CD4-positive, alpha-beta T cell treated with Interleukin-6 for 4 hours (primary cell): ENCODE measurements at regions not wholly inside any gene's neighbourhood (a gene's known extent, or its start where the extent isn't known, plus 50 kb on each side); places are given as distances from the start of the nearest gene placed in this dataset.

Experiments used
- DNase-seq: peaks from one replicate; pipeline ENCODE4 v3.0.0-alpha.2; 2020; ENCODE audit warnings: mixed read lengths

DNA sequence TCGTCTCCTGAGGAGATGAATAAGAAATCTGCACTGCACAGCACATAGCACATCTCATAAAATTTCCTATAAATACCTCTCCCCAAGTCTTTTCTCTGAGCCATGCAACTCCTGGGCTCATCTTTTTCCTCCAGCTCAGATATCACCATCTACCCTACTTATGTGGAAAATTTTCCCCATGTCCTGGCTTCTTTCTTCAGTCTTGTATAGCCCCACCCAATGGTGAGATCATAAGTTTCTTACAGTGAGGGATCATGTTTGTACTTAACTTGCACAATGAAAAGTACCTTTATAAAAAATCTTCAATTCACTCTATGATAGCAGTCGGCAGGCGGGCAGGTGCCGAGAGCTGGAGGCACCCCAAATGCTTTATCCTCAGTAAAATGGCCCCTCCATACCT lies 198.6 kb upstream of the S100G start:
- DNase-seq, result no peak

DNA sequence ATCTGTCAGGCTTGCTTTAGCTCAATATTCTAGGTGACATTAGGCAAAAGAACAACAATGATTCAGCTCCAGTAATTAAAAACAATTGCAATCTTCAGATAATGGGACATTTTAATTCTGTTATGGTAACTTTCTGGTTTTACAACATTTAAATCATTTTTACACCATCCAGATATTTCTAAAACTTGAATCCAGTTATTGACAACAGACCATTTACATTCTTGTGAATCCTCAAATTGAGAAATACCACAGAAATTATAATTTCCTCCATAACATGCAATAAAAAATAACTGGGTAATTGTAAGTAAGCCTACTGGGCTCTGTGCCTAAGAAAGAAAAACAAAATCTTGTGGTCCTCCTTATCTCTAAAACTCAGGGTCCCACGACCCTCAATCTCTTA lies 195.0 kb upstream of the S100G start:
- no peak for DNase-seq

DNA sequence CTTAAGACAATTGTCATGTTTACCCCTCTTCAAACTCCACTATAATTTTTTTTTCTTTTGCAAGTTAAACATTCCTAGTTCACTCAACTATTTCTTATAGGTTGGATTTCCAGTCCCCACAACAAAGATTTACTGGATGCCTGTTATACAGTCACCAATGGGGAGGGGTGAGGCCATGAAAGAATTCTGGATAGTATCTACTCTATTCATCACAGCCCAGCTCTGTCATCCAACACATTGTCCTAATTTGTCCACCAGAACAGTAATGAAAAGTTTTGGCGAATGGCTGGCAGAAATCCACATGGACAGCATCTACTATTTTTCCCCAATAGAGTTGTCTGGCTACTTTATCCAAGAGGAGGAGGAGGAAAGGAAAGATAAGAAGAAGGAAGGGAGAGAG lies 192.7 kb upstream of the S100G start:
- no peak for DNase-seq

DNA sequence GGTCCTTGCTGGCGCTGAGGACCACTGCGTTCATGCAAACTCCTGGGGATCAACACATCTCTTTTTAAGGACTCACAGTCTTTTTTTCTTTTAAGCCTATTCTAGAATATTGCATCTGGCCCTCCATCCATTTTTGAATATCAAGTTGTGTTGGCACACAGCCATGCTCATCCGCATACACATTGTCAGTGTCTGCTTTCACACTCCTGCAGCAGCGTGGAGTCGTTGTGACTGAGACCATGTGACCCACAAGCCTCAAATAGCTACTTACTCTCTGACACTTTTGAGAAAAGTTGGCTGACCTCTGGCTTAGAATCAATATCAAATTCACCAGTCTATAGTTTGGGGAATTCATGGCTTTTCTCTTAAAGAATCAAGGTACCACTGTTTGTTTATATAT lies 191.8 kb upstream of the S100G start:
- DNase-seq, result no peak

DNA sequence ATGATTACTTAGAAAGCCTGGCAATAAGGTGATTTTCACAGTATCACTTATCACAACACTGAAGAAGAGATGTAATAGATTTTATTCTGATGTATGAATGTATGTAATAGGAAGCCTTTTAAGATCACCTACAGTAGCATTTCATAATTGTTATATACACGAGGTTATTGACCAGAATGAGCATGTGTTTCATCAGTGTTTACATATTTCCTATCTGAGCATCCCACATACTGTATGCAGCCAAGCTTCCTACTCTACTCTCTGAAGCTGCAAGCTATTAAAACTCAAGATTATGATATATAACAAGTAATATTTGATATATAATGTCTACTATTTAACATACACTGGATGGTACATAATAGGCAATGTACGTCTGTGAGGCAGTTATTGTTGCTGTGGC lies 190.9 kb upstream of the S100G start:
- DNase-seq, result no peak

DNA sequence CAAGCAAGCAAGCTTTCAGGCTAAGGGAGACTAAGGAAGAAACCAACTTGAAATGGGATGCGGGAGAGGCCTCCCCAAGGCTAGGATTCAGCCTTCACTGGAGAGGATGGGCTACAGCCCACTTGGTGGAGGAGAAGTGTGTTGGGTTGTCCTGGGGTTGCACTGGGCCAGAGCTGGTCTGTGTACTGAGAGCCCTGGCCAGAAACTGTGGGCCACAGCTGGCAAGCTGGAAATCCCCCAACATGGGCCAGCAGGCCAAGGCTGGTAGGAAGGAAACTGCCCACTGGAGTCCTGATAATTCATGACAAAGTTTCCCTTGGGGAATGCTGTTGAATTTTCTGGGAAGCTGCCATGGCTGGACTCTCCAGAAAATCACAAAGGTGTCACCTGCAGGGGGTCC lies 188.0 kb upstream of the S100G start:
- no peak for DNase-seq

DNA sequence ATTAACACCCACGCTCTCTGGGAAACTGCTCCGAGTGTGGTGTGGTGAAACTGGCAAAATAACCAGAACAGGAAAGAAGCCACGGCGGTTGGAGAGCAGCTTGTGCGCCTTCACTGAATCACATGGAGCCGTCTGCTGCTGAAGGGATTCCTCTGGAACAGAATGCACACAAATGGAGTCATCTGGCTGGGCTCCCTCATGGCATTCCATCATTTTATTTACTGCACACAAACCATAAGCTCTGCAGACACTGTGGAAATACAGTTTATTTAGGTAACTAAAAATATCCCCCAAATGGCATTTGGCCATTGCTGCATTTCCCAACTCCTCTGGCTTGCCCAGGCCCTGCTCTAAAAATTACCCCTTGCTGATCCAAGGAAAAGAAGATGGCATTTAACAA lies 187.0 kb upstream of the S100G start:
- DNase-seq, result no peak

DNA sequence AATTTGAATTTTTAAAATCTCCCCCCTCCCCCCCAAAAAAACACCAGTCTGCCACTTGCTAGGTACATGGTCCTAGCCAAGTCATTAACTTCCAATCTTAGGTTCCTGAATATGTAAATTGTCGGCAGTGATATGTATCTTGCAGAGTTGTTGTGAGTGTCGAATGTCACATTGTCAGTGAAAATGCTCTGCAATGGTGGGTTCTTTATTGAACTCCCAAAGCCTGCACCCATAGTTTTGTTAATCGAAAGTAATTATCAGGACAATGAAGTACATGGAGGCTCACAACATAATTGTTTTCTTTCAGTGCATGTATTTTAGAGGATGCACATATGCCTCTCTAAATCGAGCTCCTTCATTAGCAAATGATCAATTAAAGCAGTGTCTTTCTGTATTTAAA lies 185.6 kb upstream of the S100G start:
- DNase-seq, result no peak

DNA sequence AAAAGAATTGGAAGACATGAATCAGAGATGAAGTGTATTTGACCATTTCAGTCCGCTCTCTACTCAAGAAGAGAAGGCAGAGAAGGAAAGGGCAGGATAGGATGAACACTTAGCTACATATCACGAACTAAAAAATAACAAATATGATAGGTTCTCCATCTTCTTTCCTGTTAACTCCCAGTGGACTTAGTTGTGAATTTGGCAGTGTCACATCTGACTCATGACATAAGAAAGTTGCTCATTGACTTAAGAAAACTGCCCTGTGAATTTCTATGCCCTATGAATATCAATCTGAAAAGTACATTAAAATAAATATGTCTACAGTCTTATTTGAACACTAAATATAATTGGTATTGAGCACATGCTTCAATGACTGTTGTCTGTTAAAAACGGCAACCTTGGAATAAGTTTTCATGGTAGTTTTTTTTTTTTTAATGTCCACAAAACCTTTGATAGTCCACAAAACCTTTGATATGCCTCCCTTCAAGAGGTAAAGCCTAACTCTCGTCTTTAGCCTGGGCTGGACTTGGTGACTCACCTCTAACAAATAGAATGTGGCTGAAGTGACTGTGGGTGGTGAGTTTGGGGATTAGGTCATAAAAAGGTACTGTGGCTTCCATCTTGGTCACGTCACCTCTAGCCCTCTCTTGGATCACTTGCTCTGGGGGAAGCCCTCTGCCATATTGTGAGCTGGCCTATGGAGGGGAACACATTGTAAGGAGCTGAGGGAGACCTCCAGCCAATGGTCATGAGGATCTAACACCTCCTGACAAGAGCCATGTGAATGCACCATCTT lies 184.7 kb upstream of the S100G start:
- DNase-seq, result no peak

DNA sequence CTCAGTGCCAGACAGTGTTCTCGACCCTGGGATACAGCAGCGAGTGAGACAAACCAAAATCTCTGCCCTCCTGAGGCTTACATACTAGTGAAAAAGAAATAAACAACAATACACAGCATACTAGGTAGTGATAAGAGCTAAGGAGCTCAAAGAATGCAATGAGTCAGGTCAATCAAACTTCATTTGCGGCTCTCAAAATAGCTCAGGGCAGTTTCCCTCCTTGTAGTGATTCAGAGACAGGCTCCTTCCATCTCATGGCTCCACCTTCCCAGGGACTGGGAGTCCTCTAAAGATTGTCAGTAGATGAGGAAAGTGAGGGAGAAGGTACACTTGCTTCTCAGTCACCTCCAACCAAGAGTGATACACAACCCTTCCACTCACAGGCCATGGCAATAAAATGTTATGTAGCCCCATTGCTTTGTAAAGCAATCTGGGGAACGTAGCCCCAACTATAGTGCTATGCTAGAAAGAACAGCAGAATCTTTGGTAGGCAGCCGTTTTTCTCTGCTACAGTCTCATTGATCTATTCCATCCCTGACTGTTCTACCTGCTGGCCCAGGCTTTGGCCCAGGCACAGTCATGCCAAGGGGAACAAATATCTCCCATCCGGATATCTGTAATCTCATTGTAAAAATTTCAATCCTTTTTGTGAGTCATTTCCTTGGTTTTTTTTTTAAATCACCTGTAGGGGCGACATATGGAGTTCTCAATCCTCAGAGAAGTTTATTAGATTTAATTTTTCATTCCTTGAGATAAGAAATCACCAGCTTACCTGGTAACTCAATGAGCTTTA lies 183.1 kb upstream of the S100G start:
- no peak for DNase-seq

DNA sequence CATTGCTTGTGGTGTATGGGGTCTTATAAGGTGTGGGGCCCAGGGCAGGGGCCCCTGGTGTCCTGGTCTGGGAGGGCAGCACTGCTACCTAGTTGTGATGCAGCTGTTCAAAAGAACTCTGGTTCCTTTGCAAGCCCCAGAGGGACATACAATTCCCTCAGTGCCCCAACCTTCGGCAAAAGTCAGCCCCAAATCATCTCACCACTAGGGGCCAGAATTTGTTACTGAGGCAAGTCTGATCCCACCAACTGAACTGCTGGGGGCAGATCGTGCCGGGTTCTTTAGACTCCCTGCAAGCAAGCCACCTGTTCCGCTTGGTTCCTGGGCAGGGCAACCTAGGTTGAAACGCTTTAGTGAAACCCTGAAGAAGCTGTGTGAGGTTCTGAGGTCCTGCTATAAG lies 180.1 kb upstream of the S100G start:
- no peak for DNase-seq

DNA sequence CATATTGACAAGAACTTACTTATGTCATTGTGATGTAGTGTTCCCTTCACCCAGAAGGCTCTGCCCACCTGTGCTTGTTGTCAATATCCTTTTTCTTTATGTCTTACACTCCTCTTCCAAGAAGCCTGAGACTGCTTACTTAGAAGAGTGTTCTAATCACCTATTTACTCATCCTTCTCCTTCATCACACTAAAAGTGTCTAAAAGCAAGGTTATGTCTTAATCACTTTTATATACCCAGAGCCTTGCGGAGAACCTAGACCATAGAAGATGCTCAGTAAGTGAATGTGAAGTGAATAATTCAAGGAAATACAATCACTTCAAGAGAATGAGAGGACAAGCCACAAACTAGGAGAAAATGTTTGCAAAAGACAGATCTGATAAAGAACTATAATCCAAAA lies 177.6 kb upstream of the S100G start:
- DNase-seq, result no peak

DNA sequence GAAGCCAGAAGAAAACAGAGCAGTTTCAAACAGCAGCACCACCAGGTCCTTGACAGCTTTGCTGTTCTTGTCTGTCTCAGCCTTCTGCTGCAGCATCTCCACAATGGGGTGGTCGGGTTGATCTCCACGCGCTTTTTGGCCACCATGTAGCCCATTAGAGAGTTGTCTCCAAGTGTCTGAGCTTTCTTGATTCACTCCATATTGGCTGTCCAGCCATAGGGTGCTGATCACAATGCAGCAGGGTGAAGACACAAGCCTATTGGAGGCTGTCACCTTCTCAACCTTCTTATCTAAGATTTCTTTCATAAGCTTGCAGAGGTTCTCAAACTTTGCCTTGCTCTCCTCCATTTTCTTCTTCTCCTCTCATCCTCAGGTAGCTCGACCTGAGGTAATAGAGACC lies 175.4 kb upstream of the S100G start:
- no peak for DNase-seq

DNA sequence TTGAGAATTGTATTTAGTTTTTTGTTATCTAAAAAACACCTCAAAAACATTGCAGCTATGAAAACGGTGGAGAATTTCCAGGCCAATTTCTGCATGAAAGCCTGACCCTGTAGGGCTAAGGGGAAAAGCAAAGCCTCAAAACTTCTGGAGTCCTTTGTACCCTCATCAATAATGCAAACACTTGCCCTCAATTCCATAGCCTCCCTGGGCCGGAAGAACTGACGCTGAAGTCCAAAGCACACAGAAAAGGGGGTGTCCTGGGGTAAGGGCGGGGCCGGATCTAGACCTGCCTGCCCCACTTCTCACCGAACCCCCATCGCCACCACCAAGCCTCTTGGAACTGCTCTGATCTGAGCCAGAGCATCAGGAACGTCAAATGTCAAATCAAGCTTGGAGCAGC lies 173.9 kb upstream of the S100G start:
- DNase-seq, result no peak

DNA sequence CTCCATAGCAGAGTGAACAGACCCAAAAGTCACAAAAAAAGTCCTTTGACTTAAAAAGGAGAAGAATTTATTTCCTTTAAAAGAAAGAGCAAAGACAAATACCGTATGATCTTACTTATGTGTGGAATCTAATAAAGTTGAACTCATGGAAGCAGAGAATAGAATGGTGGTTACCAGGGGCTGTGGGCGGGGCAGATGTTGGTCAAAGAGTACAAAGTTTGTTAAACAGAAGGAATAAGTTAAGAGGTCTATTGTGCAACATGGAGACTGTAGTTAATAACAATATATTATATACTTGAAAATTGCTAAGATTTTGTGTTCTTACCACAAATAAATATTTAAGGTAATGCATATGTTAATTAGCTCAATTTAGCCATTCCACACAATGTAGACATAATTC lies 173.3 kb upstream of the S100G start:
- no peak for DNase-seq

DNA sequence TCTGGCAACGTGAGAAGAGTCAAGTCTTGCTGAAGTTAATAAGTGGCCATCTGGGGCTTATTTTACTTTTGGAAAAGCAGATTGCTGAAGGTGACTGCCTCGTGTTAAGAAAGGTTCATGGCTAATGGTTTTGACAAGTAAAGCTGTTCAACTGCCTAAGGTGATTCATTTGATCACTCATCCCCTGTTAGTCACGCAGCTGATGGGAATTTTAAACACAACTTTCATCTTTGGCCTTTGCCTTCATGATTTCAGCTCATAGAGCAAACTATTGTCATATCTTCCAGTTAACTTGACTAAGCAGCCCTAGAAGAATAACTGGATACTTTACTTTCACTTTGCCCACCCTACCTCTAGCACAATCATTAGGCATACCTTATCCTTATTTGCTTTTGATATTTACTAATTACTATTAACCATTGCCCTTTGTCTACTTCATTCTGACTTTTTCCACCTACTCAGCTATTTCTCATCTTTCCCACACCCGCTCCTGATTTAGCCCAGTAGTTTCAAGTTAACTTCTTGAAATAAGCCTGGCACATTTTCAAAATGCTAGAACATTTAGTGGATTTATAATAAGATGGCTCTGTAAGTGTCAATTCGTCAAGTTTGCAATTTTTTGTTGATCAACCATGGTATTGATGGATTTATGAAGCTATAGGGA lies 170.6 kb upstream of the S100G start:
- DNase-seq, result no peak

DNA sequence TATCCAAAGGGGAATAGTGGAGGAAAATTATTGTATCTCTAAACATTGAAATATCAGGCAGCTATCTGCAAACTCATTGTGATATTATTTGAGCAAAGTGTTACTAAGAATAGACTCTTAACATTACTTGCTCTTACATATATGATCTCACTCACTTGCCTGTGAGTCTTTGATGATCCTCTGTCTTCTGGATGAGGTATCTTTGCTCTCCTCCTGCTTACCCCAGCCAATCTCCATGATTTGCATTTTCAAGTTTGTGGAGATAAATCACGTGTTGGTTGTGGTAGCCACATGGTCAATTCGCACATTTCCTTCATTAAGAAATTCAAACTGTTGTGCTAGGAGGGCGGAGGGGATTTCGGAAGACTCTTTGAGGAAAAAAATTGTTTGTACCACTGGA lies 169.9 kb upstream of the S100G start:
- DNase-seq, result no peak

DNA sequence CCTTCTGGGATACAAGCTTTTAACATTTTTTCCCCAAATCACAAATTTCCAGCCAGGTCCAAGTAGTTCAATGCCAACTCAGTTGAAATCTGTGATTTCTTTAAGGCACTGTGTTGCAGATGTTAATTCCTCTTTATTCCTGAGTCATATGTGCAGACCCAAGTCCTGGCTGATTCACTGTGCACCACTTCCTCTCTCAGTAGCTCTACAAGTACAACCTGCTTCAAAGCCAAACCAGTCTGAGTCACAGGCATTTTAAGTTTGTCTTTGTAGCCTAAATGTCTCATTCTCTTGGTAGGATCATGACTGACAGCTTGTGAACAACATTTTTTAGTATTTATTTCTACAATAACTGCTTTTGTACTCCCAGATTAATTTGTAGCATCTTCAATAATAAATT lies 165.6 kb upstream of the S100G start:
- peak; percentile 51 for DNase-seq

DNA sequence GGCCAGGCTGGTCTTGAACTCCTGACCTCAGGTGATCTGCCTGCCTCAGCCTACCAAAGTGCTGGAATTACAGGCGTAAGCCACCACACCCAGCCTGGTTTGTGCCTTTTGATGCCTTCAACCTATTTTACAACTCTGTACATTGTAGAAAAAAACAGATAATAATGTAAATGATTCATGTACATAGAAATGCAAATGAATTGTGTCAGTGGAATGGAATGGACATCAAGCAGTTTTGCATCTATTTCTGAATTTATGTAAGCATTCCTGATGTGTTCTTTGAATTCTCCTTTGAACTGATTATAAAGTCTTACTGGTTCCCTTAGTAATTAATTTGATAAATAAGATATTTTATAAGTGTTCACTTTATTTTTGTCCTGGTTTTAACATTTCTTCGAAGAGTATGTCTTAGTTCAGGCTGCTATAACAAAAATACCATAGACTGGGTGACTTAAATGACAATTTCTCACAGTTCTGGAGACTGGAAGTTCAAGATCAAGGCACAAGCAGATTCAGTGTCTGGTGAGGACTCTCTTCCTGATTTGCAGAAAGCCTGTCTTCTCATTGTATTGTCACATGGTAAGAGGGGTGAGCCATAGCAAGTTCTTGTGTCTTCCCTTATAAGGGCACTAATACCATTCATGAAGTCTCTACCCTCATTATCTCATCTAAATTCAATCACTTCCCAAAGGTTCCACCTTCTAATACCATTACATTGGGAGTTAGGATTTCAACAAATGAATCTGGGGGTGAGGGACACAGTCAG lies 162.2 kb upstream of the S100G start:
- no peak for DNase-seq

DNA sequence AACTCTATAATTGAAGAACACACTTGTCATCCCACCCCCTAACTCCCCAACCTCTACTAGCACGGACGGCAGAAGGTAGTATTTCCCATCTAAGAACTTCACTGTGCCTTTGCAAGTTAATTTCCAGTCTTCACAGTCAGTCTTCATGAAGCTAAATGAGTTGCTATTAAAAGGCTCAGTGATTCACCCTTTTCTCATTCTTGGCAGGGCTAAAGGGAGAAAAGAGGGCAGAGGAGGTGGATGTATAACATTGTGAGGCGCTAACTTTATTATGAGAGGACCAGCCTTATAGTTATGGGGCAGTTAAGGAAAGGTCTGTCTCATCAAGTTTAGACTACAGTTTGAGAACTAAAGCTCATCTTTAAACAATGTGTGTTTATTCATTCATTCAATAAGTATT lies 161.0 kb upstream of the S100G start:
- no peak for DNase-seq

DNA sequence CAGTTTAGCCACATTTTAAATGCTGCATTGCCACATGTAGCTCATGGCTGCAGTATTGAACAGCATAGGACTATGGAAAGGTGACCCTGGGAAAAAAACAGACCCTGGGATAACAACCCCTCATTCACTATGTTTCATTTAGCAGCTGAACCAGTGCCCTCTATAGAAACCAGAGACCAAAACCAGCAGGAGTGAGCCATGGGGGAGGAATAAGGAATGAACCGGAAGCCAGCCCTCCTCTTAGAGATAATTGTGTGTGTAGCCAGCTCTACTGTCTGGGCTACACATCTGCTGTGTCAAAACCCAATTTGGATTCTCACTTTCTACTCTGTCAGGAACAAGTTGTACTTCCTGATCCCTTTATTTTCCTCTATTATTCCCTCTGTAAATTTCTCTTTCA lies 158.5 kb upstream of the S100G start:
- no peak for DNase-seq

DNA sequence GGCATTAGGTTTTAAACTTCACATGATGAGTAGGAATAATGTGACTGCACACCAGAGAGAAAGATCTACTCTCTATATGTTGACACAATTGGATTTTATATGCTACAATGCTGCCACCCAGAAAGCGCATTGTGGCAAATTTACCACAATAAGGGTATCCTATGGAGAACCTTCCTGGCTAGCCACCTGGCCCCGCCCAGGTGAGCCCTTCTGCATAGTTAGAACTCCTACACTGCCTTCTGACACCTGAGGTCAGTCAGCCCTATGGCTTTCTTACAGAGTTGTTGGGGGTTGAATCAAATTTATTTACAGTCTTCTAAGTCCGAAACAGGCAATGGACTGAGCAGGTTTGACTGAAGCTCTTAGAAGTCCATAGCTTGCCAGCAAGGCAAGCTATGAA lies 153.8 kb upstream of the S100G start:
- no peak for DNase-seq
